HL-60 (cell line): ENCODE measurements at regions not wholly inside any gene's neighbourhood (a gene's known extent, or its start where the extent isn't known, plus 50 kb on each side); places are given as distances from the start of the nearest gene placed in this dataset.

Experiments
- DNase-seq, 2 experiments: peaks; one replicate each; pipeline ENCODE4 v3.0.0-alpha.2; 2010 to 2020; ENCODE audit warnings: low read depth in 1 of 2, low spot score in 1 of 2
- H3K27ac ChIP-seq: fragments of 250-450 bp; sonication (Bioruptor Pico); replicated peaks from 2 replicates; pipeline ENCODE4 v1.5.1; 2020; ENCODE audit warnings: mild to moderate bottlenecking, moderate library complexity
- H3K27me3 ChIP-seq: fragments of 250-450 bp; sonication (Bioruptor Pico); 2 replicates; pipeline ENCODE4 v1.5.1; 2021; ENCODE audit warnings: mild to moderate bottlenecking, moderate library complexity; ENCODE audit not compliant: insufficient read depth, poor library complexity, severe bottlenecking
- H3K4me3 ChIP-seq: replicated peaks from 2 replicates; pipeline ENCODE4 v1.5.1; 2011; ENCODE audit warnings: mild to moderate bottlenecking, control low read depth, low read length; ENCODE audit not compliant: insufficient read depth
- GABPA ChIP-seq: IDR thresholded peaks from 2 replicates; pipeline ENCODE4 v1.6.1; 2012; ENCODE audit warnings: low read depth
- POLR2AphosphoS5 ChIP-seq: IDR thresholded peaks from 2 replicates; pipeline ENCODE4 v1.6.1; 2012; ENCODE audit warnings: low read depth
- SPI1 ChIP-seq: IDR thresholded peaks from 2 replicates; pipeline ENCODE4 v1.6.1; 2012; ENCODE audit warnings: low read depth, mild to moderate bottlenecking, borderline replicate concordance
- TF ChIP-seq, protein P1 (sequence below): IDR thresholded peaks from one replicate; pipeline ENCODE4 v1.5.1; 2011; ENCODE audit warnings: low read length, control low read depth, inconsistent platforms; ENCODE audit not compliant: insufficient read depth
- TF ChIP-seq, protein P2 (sequence below): IDR thresholded peaks from 2 replicates; pipeline ENCODE4 v1.6.1; 2012; ENCODE audit warnings: low read depth; ENCODE audit not compliant: insufficient replicate concordance

GRCh38 chr6:4466769-4467480 is 309.3 kb upstream of the CDYL start:
- no peak overlapping the region for H3K27ac ChIP-seq
- no peak for DNase-seq
- no peak overlapping the region for H3K4me3 ChIP-seq
- no peaks in the 10 kb centered on the region for H3K27me3 ChIP-seq
- TF ChIP-seq, protein P1, sequence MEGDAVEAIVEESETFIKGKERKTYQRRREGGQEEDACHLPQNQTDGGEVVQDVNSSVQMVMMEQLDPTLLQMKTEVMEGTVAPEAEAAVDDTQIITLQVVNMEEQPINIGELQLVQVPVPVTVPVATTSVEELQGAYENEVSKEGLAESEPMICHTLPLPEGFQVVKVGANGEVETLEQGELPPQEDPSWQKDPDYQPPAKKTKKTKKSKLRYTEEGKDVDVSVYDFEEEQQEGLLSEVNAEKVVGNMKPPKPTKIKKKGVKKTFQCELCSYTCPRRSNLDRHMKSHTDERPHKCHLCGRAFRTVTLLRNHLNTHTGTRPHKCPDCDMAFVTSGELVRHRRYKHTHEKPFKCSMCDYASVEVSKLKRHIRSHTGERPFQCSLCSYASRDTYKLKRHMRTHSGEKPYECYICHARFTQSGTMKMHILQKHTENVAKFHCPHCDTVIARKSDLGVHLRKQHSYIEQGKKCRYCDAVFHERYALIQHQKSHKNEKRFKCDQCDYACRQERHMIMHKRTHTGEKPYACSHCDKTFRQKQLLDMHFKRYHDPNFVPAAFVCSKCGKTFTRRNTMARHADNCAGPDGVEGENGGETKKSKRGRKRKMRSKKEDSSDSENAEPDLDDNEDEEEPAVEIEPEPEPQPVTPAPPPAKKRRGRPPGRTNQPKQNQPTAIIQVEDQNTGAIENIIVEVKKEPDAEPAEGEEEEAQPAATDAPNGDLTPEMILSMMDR = no peak
- TF ChIP-seq SPI1 = no peak
- TF ChIP-seq GABPA = no peak
- TF ChIP-seq, protein P2, sequence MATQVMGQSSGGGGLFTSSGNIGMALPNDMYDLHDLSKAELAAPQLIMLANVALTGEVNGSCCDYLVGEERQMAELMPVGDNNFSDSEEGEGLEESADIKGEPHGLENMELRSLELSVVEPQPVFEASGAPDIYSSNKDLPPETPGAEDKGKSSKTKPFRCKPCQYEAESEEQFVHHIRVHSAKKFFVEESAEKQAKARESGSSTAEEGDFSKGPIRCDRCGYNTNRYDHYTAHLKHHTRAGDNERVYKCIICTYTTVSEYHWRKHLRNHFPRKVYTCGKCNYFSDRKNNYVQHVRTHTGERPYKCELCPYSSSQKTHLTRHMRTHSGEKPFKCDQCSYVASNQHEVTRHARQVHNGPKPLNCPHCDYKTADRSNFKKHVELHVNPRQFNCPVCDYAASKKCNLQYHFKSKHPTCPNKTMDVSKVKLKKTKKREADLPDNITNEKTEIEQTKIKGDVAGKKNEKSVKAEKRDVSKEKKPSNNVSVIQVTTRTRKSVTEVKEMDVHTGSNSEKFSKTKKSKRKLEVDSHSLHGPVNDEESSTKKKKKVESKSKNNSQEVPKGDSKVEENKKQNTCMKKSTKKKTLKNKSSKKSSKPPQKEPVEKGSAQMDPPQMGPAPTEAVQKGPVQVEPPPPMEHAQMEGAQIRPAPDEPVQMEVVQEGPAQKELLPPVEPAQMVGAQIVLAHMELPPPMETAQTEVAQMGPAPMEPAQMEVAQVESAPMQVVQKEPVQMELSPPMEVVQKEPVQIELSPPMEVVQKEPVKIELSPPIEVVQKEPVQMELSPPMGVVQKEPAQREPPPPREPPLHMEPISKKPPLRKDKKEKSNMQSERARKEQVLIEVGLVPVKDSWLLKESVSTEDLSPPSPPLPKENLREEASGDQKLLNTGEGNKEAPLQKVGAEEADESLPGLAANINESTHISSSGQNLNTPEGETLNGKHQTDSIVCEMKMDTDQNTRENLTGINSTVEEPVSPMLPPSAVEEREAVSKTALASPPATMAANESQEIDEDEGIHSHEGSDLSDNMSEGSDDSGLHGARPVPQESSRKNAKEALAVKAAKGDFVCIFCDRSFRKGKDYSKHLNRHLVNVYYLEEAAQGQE = no peak
- TF ChIP-seq POLR2AphosphoS5 = no peak

DNA sequence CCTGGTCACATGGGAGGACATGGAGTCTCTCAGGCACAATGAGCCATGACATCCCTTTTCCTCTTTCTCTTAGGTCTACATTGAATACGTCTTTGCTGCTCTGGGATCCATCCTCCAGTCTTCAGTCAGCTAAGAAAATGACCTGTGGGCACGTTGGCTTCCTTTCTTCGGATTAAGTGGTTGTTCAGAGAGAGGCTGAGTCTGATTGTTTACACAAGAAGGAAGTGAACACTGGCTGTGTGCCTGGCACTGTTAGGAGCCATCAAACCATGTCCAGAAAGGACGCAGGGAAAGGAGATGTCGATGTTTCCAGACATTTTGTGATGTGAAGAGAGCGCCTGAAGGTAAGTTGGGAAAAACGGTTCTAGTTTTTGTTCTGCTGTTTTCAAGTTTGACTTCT is 309.9 kb upstream of the CDYL start:
- TF ChIP-seq GABPA (no peak), SPI1 (no peak), POLR2AphosphoS5 (no peak)
- TF ChIP-seq, protein P1 = no peak
- TF ChIP-seq, protein P2 = no peak
- no peaks in the 10 kb centered on the region for H3K27me3 ChIP-seq
- DNase-seq = no peak
- no peak overlapping the region for H3K27ac ChIP-seq
- no peak overlapping the region for H3K4me3 ChIP-seq

DNA sequence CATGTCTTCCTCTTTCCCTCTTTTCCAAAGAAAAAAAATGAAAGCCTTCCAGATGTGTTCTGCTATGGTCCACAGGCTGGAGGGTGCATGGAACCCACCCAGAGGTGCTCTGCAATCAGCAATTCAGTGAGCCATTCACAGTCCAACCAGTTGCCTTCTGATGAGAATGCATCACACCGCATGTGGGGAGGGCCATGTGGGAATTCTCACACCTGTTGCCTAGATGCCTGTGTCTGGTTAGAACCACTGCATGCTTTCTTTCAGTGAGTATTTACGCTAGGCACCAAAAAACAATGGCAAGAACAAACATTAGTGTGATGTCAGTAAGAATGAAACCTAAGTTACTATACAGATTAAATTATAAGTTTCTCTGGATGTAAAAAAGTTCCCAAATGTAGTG is 311.6 kb upstream of the CDYL start:
- DNase-seq = no peak
- H3K27ac ChIP-seq = no peak overlapping the region
- no peaks in the 10 kb centered on the region for H3K27me3 ChIP-seq
- H3K4me3 ChIP-seq = no peak overlapping the region
- TF ChIP-seq GABPA (no peak), SPI1 (no peak)
- TF ChIP-seq, protein P2 = no peak
- TF ChIP-seq, protein P1 = no peak
